NCI-H1694 treated with DMSO at 0.1 percent for 48 hours (cell line): ENCODE measurements at regions not wholly inside any gene's neighbourhood (a gene's known extent, or its start where the extent isn't known, plus 50 kb on each side); places are given as distances from the start of the nearest gene placed in this dataset.
"Not testable (repeated sequence)": the region's sequence is repeated elsewhere in the genome, so short reads cannot be mapped to it uniquely, and the experiment has no call there.

Experiments
- DNase-seq: peaks from one replicate; lab custom pipeline; 2025; lab: John Stamatoyannopoulos, UW

DNA sequence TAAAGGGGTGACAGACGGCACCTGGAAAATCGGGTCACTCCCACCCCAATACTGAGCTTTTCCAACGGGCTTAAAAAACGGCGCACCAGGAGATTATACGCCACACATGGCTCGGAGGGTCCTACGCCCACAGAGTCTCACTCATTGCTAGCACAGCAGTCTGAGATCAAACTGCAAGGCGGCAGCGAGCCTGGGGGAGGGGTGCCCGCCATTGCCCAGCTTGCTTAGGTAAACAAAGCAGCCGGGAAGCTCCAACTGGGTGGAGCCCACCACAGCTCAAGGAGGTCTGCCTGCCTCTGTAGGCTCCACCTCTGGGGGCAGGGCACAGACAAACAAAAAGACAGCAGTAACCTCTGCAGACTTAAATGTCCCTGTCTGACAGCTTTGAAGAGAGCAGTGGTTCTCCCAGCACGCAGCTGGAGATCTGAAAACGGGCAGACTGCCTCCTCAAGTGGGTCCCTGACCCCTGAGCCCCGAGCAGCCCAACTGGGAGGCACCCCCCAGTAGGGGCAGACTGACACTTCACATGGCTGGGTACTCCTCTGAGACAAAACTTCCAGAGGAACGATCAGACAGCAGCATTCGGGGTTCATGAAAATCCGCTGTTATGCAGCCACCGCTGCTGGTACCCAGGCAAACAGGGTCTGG, 162.8 kb upstream of the GJE1 start:
- not testable (repeated sequence) for DNase-seq

DNA sequence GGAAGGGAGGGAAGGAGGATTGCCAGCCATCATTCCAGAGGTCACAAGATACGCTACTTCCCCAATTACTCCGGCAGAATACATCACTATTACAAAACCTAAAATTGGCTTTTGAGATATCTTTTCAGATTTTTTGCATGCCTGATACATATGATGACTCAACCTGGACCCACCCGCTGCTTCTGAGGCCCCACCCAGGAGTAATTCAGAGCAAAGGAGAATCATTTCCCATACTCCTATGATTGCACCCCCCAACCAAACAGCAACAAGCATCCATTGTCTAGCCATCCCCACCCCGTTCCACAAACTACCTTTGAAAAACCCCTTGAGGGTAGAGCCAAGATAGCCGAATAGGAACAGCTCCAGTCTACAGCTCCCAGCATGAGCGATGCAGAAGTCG, 163.5 kb upstream of the GJE1 start:
- DNase-seq = no peak

DNA sequence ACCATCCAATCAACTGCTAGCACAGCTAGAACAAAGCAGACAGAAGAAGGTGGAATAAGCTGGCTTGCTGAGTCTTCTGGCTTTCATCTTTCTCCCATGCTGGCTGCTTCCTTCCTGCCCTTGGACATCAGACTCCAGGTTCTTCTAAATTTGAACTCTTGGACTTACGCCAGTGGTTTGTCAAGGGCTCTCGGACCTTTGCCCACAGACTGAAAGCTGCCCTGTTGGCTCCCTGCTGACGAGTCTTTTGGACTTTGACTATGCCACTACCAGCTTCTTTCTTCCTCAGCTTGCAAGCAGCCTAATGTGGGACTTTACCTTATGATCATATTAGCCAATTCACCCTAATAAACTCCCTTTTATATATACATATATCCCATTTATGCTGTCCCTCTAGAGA, 164.1 kb upstream of the GJE1 start:
- no peak for DNase-seq

DNA sequence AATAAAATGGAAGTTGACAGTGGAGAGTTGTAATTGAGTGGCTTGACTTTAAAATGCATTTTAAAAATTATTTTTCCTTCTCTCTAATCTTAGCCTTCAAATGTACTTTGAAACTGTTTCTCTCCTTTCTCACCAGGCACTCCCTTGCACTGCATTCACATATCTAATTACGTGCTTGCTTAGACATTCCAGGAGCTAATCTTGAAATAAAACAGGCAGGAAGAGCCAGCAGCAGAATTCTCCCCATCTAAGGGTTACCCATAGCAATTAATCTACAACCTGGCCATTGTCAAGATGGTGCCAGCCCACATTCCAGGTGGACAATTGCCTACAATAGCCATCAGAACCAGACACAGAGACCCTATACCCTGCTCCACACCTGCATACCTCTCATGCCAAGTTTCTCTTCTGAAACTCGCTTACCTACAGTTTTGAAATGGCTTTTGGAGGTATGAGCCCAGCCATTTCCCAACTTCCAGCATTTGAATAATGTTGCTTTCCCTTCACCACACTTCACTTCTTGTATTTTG, 167.6 kb upstream of the GJE1 start:
- no peak for DNase-seq

DNA sequence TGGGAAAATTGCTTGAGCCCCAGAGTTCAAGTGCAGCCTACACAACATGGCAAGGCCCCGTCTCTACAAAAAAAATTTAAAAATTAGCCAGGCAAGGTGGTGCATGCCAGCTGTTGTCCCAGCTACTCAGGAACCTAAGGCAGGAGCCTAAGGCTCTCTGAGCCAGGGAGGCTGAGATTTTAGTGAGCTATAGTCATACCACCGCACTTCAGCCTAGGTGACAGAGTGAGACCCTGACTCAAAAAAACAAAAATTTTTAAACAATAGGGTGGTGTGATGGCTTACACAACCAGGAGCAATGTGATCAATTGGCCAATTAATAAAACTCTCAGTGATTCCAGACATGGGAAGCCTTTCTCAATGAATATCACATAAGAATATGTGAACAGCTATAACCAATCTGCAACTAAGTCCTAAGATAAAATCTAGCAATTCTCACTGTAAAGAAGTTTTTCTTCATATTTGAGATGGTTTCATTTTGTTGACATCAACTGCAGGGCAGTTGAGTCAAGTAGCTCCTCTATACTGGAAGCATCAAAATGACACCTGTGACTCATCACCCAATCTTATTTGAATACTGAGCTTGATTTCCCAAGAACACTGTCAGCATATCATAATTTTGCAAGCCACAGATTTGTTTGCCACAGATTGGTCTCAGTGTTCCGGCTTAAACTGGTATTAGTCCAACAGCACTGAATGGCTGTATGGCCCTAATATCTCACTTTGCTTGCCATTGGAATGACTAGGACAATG, 169.0 kb upstream of the GJE1 start:
- no peak for DNase-seq

DNA sequence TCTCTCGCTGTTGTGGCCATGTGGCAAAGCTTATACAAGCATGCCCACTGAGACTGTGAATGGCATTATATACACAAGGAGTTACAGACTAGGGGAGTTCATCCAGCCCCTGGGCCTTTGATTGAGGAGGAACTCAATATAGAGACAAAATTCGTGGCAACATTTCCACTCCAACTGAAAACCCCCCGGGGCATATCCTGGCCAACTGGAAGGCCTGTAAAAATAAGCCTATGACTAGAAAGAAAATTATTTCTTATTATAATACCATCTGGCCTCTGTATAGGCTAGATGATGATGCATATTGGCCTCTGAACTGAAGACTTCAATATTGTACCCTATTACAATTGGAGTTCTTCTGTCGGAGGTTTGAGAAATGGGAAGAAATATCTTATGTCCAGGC, 175.5 kb upstream of the GJE1 start:
- DNase-seq = no peak

DNA sequence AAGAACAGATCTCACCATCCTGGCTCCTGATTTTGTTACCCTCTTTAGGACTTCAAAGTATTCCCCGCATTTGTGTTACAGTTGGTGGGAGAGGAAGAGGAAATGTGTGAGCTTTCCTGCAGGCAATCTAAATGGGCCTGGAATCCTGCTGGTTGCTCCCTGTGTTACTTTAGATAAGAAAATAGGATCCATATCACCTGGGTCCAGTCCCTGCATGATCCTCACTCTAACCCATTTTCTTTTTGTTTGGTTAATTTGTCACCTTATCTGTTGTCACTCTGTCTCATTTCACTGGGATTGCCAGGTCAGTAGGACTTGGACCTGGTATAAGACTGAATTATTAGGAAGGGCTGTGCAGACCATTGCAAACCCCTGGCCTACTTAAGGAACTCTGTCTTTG, 175.9 kb upstream of the GJE1 start:
- DNase-seq = no peak

DNA sequence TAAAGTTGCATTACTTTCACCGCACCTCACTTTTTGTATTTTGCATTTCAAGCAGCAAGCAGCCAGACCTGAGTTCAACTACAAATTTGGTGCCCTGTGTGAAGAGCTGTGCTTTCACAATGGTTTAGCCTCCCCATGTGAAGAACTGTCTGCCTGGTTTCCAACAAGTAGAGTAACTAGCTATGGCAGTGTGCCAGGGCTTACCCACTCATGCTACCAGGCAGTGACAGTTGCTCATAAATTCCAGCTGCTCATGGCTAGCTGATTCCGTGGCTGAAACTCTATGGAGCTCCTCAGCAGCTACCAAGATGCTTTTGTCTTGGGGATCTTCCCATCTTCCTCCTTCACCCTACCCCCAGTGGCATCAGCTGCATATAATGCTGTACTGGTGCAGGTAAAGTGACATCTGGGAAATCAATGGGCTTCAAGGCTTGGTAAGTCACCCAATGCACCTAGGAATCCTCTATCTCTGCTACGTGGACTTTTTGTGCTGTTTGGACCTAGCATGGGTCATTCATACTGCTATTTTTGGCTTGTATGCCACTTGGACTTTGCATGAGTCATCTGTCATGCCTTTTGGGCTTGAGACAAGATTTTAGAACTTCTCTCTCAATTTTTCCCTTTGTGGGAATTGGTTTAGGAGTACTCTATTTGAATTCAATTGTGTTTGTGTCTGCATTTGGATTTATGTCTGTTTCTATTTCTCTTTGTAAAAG, 176.5 kb upstream of the GJE1 start:
- DNase-seq = no peak

DNA sequence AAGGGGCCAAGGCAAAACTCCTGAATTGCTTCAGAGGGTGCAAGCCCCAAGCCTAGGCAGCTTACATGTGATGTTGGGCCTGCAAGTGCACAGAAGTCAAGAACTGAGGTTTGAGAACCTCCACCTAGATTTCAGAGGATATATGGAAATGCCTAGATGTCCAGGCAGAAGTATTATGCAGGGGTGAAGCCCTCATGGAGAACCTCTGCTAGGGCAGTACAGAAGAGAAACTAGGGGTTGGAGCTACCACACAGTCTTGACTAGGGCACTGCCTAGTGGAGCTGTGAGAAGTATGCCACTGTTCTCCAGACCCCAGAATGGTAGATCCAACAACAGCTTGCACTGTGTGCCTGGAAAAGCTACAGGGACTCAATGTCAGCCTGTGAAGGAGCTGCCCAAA, 179.7 kb upstream of the GJE1 start:
- no peak for DNase-seq

DNA sequence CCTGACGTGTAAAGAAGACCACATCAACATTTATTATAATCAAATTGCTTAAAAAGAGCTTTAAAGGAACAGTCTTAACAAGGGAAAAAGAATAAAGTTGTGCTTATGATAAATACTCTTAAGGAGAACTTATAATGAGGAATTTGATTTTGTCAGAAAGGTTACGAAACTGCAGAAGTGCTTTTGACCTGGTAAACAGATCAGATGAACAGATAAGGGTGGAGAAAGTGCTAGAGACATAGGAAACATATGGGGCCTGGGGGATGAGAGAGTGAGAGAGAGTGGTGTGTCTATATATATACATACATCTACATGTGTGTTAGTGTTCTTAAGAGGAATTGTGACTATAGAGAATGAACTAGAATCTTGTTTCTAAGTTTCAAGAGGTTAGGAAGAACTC, 186.2 kb upstream of the GJE1 start:
- no peak for DNase-seq

DNA sequence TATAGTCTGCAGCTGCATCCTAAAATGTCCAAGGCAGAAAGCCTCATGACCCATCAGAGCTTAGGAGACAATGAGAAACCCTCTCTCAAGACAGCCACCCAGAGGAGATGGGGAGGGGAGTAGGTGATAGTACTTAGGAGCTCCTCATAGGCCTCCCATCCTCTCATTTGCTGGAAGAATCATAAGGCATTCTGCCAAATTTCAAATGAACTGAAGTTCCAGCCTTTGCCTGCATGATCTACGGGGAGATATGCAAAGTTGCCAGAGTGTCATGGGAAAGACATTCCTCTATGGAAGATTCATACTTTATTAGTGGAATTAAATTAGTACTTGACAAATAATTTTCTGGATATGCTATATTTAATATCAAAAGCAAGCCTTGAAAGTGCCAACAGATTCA, 194.1 kb upstream of the GJE1 start:
- DNase-seq = no peak

DNA sequence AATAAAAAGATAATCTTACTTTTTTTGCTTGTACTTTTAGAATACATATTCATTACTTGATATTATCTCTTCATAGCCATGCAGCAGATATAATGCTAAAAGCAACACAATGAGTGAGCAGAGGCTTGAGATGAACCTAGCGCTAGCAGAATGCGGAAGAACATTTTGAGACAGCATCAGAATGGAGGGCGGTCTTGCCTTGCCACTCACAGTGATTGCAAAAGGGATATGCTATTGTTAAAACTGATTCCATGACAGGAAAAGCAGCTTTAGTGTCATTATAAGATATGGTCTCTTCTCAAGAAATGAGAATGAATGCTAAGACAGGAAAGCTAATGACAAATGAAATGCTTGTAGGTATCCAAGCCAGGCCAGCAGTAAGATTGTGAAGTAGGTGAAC, 200.0 kb upstream of the GJE1 start:
- no peak for DNase-seq

DNA sequence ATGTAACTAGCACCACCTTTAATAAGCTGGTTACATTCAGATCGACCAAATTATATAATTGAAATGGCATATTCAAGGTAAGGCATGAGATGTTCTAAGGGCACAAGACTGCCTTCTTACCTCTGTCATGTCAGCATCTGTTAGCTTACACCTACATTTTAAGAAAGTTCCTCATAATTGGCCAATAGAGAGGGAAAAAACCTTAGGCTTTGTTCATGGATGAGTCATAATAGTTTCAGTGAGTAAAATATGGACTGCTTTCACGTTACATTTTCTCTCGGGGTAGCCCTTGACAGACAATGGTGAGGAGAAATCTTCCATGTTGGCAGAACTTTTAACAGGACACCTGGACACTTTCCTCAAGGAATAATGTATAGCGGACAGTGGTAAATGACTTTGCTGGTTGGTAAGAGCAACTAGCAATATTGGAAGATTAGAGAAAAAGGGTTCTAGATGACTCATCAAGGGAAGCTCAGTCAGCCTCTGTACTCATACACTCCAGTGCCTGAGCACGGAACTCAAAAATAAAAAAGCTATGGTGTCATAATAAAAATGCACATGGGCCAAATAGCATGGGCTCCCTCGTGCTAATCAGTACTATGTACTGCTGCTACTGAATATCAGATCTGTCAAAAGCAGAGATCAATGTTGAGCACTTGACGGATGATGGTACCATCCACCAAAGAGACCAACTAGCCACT, 206.4 kb upstream of the GJE1 start:
- DNase-seq = not testable (repeated sequence)

DNA sequence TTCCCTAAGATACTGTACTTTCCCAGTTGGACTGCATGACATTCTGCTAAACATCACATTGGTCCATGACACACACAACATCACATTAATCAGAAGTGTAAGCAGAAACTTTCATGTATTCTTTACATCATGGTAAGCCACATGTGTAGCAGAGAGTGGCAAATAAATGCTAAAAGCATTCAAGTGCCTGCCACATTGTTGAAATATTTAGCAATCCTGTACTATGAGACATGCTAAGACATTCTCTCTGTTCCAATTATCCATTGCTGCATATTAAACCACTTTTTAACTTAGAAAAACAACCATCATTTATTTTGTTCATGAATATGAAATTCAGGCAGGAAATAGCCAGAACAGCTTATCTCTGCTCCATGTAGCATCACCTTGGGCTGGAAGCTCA, 207.7 kb upstream of the GJE1 start:
- DNase-seq = no peak

DNA sequence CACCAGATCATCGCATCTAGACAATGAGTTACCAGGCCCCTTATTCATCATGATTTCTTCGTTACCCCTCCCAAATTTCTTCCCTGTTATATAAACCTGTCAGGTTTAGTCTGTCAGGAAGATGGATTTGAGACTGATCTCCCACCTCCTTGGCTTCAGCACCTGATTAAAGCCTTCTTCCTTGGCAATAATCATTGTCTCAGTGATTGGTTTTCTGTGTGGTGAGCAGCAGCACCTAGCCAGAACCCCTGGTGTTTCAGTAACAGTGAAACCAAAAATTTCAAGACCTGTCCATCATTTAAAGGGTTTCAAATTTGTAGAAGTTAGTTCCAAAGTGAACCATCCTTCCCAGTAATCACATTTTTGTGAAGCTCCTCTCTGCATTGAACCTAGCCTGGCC, 209.8 kb upstream of the GJE1 start:
- DNase-seq = no peak

DNA sequence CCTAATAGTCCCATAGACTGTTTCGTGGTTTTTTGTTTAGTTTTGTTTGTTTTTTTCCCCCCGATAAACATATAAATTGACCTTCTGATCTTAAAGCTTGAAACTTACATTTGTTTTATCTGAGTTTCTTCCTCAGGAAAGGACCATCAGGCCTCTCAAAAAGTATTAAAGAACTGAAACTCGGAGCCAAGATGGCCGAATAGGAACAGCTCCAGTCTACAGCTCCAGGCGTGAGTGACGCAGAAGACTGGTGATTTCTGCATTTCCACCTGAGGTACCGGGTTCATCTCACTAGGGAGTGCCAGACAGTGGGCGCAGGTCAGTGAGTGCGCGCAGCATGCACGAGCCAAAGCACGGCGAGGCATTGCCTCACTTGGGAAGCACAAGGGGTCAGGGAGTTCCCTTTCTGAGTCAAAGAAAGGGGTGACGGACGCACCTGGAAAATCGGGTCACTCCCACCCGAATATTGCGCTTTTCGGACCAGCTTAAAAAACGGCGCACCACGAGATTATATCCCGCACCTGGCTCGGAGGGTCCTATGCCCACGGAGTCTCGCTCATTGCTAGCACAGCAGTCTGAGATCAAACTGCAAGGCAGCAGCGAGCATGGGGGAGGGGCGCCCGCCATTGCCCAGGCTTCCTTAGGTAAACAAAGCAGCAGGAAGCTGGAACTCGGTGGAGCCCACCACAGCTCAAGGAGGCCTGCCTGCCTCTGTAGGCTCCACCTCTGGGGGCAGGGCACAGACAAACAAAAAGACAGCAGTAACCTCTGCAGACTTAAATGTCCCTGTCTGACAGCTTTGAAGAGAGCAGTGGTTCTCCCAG, 215.8 kb upstream of the GJE1 start:
- not testable (repeated sequence) for DNase-seq

DNA sequence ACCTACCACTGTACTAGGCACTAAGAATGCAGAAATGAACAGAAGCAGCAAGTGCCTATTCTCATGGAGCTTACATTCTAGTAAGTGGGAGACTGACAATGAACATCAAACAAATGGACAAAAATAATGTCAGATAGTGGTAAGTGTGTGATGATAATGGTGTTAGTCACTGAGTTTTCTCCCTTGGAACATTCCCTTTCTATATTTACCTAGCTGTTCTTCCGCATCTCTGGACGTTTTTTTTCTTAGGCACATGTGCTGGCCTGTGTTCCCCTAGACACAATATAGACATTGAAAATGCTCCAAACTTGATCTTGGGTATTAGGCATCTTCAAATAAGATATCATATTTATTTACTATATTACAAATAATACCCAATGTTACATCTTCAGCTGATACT, 218.1 kb upstream of the GJE1 start:
- DNase-seq = no peak

DNA sequence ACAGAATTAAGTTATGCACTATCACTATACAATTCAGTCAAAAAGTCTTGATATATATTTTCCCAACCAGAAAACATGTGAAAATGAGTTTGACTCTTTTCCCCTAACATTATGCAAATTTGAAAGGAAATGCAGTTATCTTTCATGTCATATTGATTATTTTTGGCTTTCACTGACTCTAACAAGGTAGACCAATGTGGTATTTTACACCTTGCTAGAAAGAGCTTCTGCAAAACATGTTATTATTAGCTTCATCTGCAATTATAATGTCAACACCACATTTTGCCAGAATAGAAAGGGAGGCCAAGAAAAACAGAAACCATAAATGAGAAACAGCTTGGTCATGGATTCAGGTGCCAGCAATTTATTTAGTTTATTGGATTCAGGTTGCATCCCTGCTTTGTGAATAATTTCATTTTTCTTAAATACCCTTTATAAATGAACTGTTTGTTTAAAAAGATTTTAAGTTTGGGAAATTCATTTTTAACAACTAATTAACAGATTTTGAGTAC, 226.1 kb upstream of the GJE1 start:
- no peak for DNase-seq

DNA sequence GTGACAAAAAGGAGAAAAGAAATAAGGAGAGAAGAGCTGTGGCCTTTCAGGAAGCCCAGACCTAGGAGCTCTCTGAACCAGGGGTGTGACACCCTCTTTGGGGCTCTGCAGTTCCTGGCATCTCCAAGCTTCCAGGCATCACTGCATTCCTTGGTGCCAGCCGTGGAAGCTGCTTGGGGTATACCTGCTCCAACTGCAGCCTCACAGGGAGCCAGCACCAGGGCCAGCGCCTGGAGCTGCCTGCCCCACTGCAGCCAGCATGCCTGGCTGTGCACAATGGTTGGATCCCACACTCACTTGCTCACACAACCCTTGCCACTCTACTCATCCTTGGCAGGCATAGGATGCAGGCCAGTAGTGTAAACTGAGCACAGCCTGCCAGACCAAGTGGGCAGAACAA, 242.1 kb upstream of the GJE1 start:
- DNase-seq = no peak

DNA sequence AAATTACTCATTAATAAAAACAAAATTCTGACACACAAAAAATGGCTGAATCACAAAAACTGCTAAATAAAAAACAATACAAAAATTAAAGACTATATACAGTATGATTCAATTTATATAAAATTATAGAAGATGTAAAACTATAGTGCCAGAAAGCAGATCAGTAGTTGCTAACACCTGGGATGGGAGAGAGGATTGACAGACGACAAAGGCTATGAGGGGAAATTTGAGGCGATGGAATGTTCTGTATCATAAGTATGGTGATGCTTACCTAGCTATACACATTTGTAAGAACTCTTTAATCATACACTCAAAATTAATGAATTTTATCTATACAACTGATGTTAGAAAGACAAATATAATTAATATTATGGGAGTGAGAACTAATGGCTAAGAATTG, 247.9 kb upstream of the GJE1 start:
- DNase-seq = no peak

DNA sequence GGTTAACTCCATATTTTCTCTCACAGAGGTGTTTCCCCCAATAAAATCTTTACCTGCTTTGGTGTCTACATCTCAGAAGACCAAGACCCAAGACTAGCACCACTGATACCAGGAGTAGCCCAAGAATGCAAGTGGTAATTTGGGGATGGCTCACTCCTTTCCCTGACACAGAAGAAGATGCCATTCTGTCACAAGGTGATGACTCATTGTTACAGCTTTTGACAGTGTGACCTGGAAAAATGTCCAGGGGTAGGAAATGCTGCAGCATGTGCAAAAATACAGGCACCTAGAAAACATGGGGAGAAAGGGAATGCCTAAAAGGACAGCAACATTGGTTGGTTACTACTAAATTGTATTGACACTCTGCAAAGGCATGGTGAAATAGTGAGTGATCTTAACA, 254.0 kb upstream of the GJE1 start:
- DNase-seq = no peak
